22Rv1 (cell line): ENCODE measurements at regions not wholly inside any gene's neighbourhood (a gene's known extent, or its start where the extent isn't known, plus 50 kb on each side); places are given as distances from the start of the nearest gene placed in this dataset.
"Not testable (repeated sequence)": the region's sequence is repeated elsewhere in the genome, so short reads cannot be mapped to it uniquely, and the experiment has no call there.

Experiments used
- H3K27ac ChIP-seq: fragments of 450-650 bp; 2 replicates; pipeline ENCODE4 v1.5.1; 2017
- ZFX ChIP-seq: fragments of 450-650 bp; IDR thresholded peaks from 2 replicates; pipeline ENCODE4 v1.6.1; 2017; ENCODE audit warnings: antibody characterized with exemption, borderline replicate concordance
- TF ChIP-seq, protein P1 (sequence below): fragments of 450-650 bp; IDR thresholded peaks from 2 replicates; pipeline ENCODE4 v1.5.1; 2017; ENCODE audit warnings: mild to moderate bottlenecking

DNA sequence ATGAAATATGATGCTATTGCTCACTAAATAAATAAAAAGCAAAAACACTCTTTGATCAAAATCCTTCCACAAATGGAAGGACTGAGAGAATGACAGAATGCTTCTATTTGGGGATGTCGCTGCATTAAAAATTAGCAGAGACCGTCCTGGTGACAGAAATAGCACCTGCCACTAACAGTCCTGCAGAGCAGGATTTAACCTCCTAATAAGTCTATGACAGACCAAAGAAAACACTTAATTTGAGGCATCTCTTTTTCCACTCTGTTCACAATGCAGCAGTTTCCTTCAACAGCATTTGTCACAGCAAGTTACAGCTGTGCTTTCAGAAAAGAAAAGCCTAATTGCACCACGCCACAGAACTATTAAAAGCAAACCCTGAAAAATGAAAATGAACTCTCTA is 140.6 kb upstream of the BEND6 start:
- H3K27ac ChIP-seq, result no peak overlapping the region
- no peak for TF ChIP-seq ZFX
- TF ChIP-seq, protein P1, sequence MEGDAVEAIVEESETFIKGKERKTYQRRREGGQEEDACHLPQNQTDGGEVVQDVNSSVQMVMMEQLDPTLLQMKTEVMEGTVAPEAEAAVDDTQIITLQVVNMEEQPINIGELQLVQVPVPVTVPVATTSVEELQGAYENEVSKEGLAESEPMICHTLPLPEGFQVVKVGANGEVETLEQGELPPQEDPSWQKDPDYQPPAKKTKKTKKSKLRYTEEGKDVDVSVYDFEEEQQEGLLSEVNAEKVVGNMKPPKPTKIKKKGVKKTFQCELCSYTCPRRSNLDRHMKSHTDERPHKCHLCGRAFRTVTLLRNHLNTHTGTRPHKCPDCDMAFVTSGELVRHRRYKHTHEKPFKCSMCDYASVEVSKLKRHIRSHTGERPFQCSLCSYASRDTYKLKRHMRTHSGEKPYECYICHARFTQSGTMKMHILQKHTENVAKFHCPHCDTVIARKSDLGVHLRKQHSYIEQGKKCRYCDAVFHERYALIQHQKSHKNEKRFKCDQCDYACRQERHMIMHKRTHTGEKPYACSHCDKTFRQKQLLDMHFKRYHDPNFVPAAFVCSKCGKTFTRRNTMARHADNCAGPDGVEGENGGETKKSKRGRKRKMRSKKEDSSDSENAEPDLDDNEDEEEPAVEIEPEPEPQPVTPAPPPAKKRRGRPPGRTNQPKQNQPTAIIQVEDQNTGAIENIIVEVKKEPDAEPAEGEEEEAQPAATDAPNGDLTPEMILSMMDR, result no peak

DNA sequence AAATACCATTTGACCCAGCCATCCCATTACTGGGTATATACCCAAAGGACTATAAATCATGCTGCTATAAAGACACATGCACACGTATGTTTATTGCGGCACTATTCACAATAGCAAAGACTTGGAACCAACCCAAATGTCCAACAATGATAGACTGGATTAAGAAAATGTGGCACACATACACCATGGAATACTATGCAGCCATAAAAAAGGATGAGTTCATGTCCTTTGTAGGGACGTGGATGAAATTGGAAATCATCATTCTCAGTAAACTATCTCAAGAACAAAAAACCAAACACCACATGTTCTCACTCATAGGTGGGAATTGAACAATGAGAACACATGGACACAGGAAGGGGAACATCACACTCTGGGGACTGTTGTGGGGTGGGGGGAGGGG is 142.1 kb upstream of the BEND6 start:
- not testable (repeated sequence) for H3K27ac ChIP-seq

DNA sequence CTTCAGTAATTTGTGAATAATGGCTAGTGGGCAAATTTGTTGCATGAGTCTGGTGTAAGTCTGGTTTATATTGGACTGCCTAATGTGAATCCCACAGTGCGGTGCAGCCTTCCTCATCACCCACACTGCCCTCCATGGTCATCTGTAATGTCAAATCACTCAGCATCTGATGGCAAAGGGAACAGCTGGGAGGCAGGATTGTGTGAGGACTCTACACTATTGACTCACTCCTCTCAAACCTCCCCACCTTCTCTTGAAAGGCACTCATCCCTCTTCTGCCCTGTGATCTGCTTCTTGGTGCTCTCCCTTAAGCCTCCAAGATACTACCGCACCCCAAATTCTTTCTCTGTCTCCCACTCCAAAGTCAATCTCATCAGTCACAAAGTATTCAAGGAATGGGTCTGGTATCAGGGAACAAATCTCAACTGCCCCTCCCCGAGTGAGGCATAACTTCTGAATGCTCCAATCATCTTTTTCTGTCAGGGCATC is 146.0 kb upstream of the BEND6 start:
- no peak overlapping the region for H3K27ac ChIP-seq
- no peak for TF ChIP-seq ZFX
- TF ChIP-seq, protein P1, result no peak

DNA sequence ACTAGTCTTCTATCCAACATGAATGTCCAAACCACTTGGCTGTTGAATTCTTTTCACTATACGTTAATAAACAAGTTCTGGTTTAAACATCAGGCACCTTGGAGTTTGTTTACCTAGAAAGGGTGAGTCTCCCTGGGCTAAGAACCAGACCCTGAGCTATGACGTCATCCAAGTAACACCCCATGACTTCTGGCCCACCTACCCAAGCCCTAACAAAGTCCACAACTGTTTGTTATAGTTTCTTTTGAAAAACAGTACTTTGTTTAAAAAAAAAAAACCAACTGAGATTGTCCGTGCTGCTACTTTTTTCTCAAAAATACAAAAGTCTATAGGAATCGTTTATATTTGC is 146.9 kb upstream of the BEND6 start:
- H3K27ac ChIP-seq, result no peak overlapping the region
- no peak for TF ChIP-seq ZFX
- TF ChIP-seq, protein P1, result no peak

DNA sequence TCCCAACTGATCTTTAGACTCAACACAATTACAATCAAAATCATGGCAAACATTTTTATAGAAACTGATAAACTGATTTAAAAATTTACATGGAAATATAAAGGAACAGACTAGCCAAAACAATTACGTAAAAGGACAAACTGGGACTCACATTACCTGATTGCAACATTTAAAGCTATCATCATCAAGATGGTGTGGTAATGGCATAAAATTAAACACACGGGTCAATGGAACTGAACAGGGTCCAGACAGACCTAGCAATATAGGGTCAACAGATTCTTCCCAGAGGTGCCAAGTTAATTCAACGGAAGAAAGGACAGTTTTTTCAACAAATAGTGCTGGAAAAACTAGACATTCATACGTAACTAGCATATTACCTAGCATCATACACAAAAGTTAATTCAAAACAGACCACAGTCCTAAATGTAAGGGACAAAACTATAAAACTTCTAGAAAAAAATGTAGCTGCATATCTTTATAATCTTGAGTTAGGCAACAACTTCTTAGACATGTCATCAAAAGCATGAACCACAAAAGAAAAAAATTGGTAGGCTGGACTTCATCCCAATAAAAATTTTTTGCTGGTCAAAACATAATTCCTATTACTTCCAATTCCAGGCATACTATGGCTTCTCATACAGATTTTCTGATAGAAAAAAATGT is 147.4 kb upstream of the BEND6 start:
- TF ChIP-seq, protein P1, result no peak
- TF ChIP-seq ZFX, result no peak
- H3K27ac ChIP-seq, result no peak overlapping the region

DNA sequence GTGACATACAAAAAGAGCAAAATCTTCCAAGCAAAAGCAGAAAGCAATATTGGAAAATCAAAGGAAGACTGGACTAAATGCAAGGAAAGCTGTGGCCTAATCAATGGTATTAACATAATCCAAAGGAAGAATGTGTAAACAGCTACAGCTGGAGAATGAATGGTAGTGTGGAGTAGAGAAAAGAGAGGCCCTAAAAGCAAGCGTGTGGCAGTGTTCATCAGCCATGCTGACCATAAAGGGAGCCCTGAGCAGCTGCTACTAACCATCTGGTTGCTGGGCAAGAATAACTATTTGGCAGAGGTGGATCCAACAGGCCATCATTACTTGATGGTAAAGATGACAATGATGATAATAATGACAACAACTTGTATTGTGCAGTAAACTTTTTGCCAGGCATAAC is 148.5 kb upstream of the BEND6 start:
- TF ChIP-seq, protein P1, result no peak
- TF ChIP-seq ZFX, result no peak
- no peak overlapping the region for H3K27ac ChIP-seq

DNA sequence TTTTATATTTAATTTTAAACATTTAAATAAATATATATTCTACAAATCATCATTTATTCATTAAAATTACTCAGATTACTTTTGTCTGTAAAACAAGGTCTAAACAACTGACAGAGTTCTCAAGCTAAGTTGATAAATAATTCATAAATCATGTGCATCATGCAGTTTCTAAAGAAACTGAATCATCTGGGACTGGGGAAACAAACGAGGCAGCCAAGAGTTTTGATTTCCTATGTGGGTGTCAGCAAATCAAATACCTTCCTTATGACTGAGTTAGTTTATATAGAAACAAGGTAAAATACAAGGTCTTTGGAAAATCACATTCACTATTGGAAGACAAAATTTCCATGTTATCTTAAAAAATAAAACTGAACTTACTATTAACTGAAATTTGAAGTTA is 149.9 kb upstream of the BEND6 start:
- H3K27ac ChIP-seq, result no peak overlapping the region
- TF ChIP-seq ZFX, result no peak
- TF ChIP-seq, protein P1, result no peak

DNA sequence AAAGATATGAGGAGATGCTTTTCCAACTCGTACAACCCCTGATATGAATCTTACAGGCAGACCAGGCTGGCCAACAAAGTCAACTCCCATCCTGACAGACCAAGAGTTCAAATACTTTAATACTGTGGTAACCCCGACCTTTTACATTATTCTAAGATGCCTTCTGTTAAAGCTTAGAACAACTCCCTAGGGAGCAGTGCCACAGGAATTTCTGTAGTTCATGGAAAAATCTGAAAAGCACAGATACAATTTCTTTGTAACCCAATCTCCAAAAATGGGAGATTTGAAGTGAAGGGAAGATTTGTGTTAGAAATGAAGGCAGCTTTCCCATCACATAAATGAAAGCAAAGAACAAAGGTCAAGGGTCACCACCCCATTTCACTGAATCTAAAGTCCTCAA is 151.3 kb upstream of the BEND6 start:
- H3K27ac ChIP-seq, result no peak overlapping the region

More for the DNA sequence above, 151.3 kb upstream of the BEND6 start:
- TF ChIP-seq ZFX, result no peak
- TF ChIP-seq, protein P1, result no peak
